Neuronal stem cell (in vitro differentiated cells): ENCODE measurements at regions not wholly inside any gene's neighbourhood (a gene's known extent, or its start where the extent isn't known, plus 50 kb on each side); places are given as distances from the start of the nearest gene placed in this dataset.

Experiments
- DNase-seq: peaks from one replicate; pipeline ENCODE4 v3.0.0-alpha.2; 2013; ENCODE audit warnings: low spot score
- H2AFZ ChIP-seq: one replicate; pipeline ENCODE4 v1.6.1; 2013; ENCODE audit warnings: mild to moderate bottlenecking, low read length, inconsistent platforms
- H2AK5ac ChIP-seq: 2 replicates; pipeline ENCODE4 v1.6.1; 2013; ENCODE audit warnings: low read depth, mild to moderate bottlenecking, inconsistent platforms, low read length, moderate library complexity, mixed read lengths
- H2BK120ac ChIP-seq: 2 replicates; pipeline ENCODE4 v1.6.1; 2013; ENCODE audit warnings: low read depth, mild to moderate bottlenecking, inconsistent platforms, low read length, moderate library complexity, mixed read lengths
- H2BK12ac ChIP-seq: one replicate; pipeline ENCODE4 v1.6.1; 2013; ENCODE audit warnings: low read length, inconsistent platforms
- H2BK15ac ChIP-seq: 2 replicates; pipeline ENCODE4 v1.6.1; 2013; ENCODE audit warnings: mild to moderate bottlenecking, low read length, inconsistent platforms, mixed read lengths
- H2BK5ac ChIP-seq: one replicate; pipeline ENCODE4 v1.6.1; 2013; ENCODE audit warnings: inconsistent platforms, mild to moderate bottlenecking, low read length, moderate library complexity
- H3K14ac ChIP-seq: one replicate; pipeline ENCODE4 v1.6.1; 2013; ENCODE audit warnings: low read length, inconsistent platforms
- H3K18ac ChIP-seq: 2 replicates; pipeline ENCODE4 v1.6.1; 2013; ENCODE audit warnings: low read length, inconsistent platforms
- H3K23ac ChIP-seq: 2 replicates; pipeline ENCODE4 v1.6.1; 2013; ENCODE audit warnings: low read depth, mild to moderate bottlenecking, mixed read lengths, low read length, inconsistent platforms; ENCODE audit not compliant: poor library complexity
- H3K27ac ChIP-seq: replicated peaks from 3 replicates; pipeline ENCODE4 v1.5.1; 2013; ENCODE audit warnings: low read length, inconsistent platforms
- H3K27me3 ChIP-seq, 3 experiments: 2 replicates each; pipeline ENCODE4 v1.6.1; 2013; ENCODE audit warnings: low read length in 3 of 3, mild to moderate bottlenecking in 2 of 3, inconsistent platforms in 1 of 3, low read depth in 1 of 3, mixed read lengths in 1 of 3, moderate library complexity in 1 of 3; ENCODE audit not compliant: control insufficient read depth in 3 of 3, insufficient read depth in 3 of 3
- H3K36me3 ChIP-seq, 2 donors: replicated peaks in 1 of 2; 2 replicates each; pipeline ENCODE4 v1.6.1; 2013; ENCODE audit warnings: low read length in 2 of 2; ENCODE audit not compliant: control insufficient read depth in 2 of 2, insufficient read depth in 2 of 2
- H3K4ac ChIP-seq: 2 replicates; pipeline ENCODE4 v1.6.1; 2013; ENCODE audit warnings: inconsistent platforms, mild to moderate bottlenecking, low read length, moderate library complexity
- H3K4me1 ChIP-seq, 2 donors: 1 replicate in 1 of 2; 2 replicates in 1 of 2; pipeline ENCODE4 v1.6.1; 2013; ENCODE audit warnings: low read length in 2 of 2, low read depth in 1 of 2; ENCODE audit not compliant: control insufficient read depth in 2 of 2, insufficient read depth in 1 of 2
- H3K4me2 ChIP-seq: one replicate; pipeline ENCODE4 v1.6.1; 2013; ENCODE audit warnings: mild to moderate bottlenecking, low read length, inconsistent platforms; ENCODE audit not compliant: insufficient read depth, poor library complexity, severe bottlenecking
- H3K4me3 ChIP-seq, 2 donors: 2 replicates each; pipeline ENCODE4 v1.5.1; 2013; ENCODE audit warnings: low read length in 2 of 2, mild to moderate bottlenecking in 2 of 2, inconsistent platforms in 1 of 2, moderate library complexity in 1 of 2
- H3K79me1 ChIP-seq: one replicate; pipeline ENCODE4 v1.6.1; 2013; ENCODE audit warnings: low read depth, mild to moderate bottlenecking, inconsistent platforms, low read length, moderate library complexity
- H3K9ac ChIP-seq: one replicate; pipeline ENCODE4 v1.6.1; 2013; ENCODE audit warnings: mild to moderate bottlenecking, low read depth, low read length, inconsistent platforms; ENCODE audit not compliant: poor library complexity
- H3K9me3 ChIP-seq, 2 donors: replicated peaks in 1 of 2; 2 replicates each; pipeline versions ENCODE3 to v1.6.1; 2013; ENCODE audit warnings: low read length in 2 of 2, mild to moderate bottlenecking in 2 of 2, inconsistent platforms in 1 of 2, low read depth in 1 of 2, mixed read lengths in 1 of 2, moderate library complexity in 1 of 2; ENCODE audit not compliant: control insufficient read depth in 2 of 2, insufficient read depth in 1 of 2
- H4K8ac ChIP-seq: one replicate; pipeline ENCODE4 v1.6.1; 2013; ENCODE audit warnings: low read depth, mild to moderate bottlenecking, inconsistent platforms, low read length, moderate library complexity
- H4K91ac ChIP-seq: one replicate; pipeline ENCODE4 v1.6.1; 2013; ENCODE audit warnings: low read length, low read depth, mild to moderate bottlenecking, inconsistent platforms; ENCODE audit not compliant: poor library complexity
- WGBS, 2 donors: extraction: QIAGEN DNeasy Blood & Tissue Kit; methylation state at CpG; one replicate each; pipeline ENCODE4 v1.1.7; 2013; ENCODE audit warnings: missing lambda C conversion rate in 2 of 2, mixed read lengths in 1 of 2; ENCODE audit not compliant: insufficient read length in 2 of 2, insufficient replicate concordance in 1 of 2; ENCODE audit errors: extremely low coverage in 2 of 2; 5-methylcytosine and 5-hydroxymethylcytosine counted together

GRCh38 chr3:45297331-45297730 is 71.2 kb upstream of the TMEM158 start:
- no peak overlapping the region for H3K18ac ChIP-seq
- H4K8ac ChIP-seq = no peak overlapping the region
- no peak overlapping the region for H2BK15ac ChIP-seq
- peaks cover 0 to 6% of the 10 kb centered on the region in 2 donors for H3K9me3 ChIP-seq
- H4K91ac ChIP-seq = no peak overlapping the region
- H2AFZ ChIP-seq = no peak overlapping the region
- H3K9ac ChIP-seq = no peak overlapping the region
- no peak overlapping the region for H2BK5ac ChIP-seq
- H3K4me1 ChIP-seq = no peaks in the 10 kb centered on the region
- no peak overlapping the region for H3K27ac ChIP-seq
- no peak overlapping the region for H3K23ac ChIP-seq
- peaks cover 0 to 4% (median 0%) of the 10 kb centered on the region in 3 experiments for H3K27me3 ChIP-seq
- no CpG with 5 or more reads among the region's 3 CpGs for WGBS, 2 donors
- no peak overlapping the region for H3K4me3 ChIP-seq
- H3K79me1 ChIP-seq = no peaks in the 10 kb centered on the region
- no peak overlapping the region for H2BK120ac ChIP-seq
- H3K36me3 ChIP-seq = no peaks in the 10 kb centered on the region
- no peak for DNase-seq
- no peak overlapping the region for H3K4me2 ChIP-seq
- no peak overlapping the region for H3K4ac ChIP-seq
- no peak overlapping the region for H2BK12ac ChIP-seq
- no peak overlapping the region for H3K14ac ChIP-seq
- H2AK5ac ChIP-seq = no peak overlapping the region

- H4K8ac ChIP-seq = no peak overlapping the region
- H3K36me3 ChIP-seq = no peaks in the 10 kb centered on the region
- no peak overlapping the region for H3K4ac ChIP-seq
- H3K9me3 ChIP-seq = peaks cover 0 to 6% of the 10 kb centered on the region in 2 donors
- H2BK5ac ChIP-seq = no peak overlapping the region
- H3K9ac ChIP-seq = no peak overlapping the region
- no peak overlapping the region for H3K27ac ChIP-seq
- H3K79me1 ChIP-seq = no peaks in the 10 kb centered on the region
- no peak overlapping the region for H3K14ac ChIP-seq
- no peak overlapping the region for H4K91ac ChIP-seq
- H2BK15ac ChIP-seq = no peak overlapping the region
- no peak overlapping the region for H2AFZ ChIP-seq
- no peak overlapping the region for H2AK5ac ChIP-seq
- H3K23ac ChIP-seq = no peak overlapping the region
- DNase-seq = no peak
- H2BK12ac ChIP-seq = no peak overlapping the region
- no CpG with 5 or more reads among the region's 1 CpG for WGBS, 2 donors
- no peak overlapping the region for H3K4me2 ChIP-seq
- no peak overlapping the region for H2BK120ac ChIP-seq
- H3K18ac ChIP-seq = no peak overlapping the region
- no peaks in the 10 kb centered on the region for H3K27me3 ChIP-seq
- H3K4me1 ChIP-seq = no peaks in the 10 kb centered on the region
- H3K4me3 ChIP-seq = no peak overlapping the region
These were observed 76.4 kb upstream of the TMEM158 start for GRCh38 chr3:45302470-45302869.

- peaks cover 0 to 4% (median 0%) of the 10 kb centered on the region in 3 experiments for H3K27me3 ChIP-seq
- no peak overlapping the region for H3K14ac ChIP-seq
- WGBS, 2 donors = no CpG with 5 or more reads among the region's 37 CpGs
- H2BK5ac ChIP-seq = no peak overlapping the region
- H2AK5ac ChIP-seq = peak overlapping the region; percentile 54
- H4K8ac ChIP-seq = no peak overlapping the region
- H3K27ac ChIP-seq = no peak overlapping the region
- no peak overlapping the region for H2AFZ ChIP-seq
- no peak overlapping the region for H2BK12ac ChIP-seq
- no peak overlapping the region for H3K4me2 ChIP-seq
- no peak for DNase-seq
- H3K9ac ChIP-seq = no peak overlapping the region
- H3K9me3 ChIP-seq = no peaks in the 10 kb centered on the region
- H3K36me3 ChIP-seq = no peaks in the 10 kb centered on the region
- H2BK15ac ChIP-seq = no peak overlapping the region
- no peak overlapping the region for H3K18ac ChIP-seq
- H3K4me1 ChIP-seq = no peaks in the 10 kb centered on the region
- H3K4me3 ChIP-seq = peak overlapping the region in 1 of 2 donors; percentile 41
- no peak overlapping the region for H2BK120ac ChIP-seq
- H3K4ac ChIP-seq = no peak overlapping the region
- no peak overlapping the region for H3K23ac ChIP-seq
- H3K79me1 ChIP-seq = no peaks in the 10 kb centered on the region
- H4K91ac ChIP-seq = no peak overlapping the region
These were observed 80.4 kb upstream of the TMEM158 start for GRCh38 chr3:45306406-45307008.

GRCh38 chr3:45309876-45310275 is 78.5 kb upstream of the LARS2 start:
- no peak overlapping the region for H3K9ac ChIP-seq
- WGBS, 2 donors = no CpG with 5 or more reads among the region's 3 CpGs
- H3K4ac ChIP-seq = no peak overlapping the region

More at GRCh38 chr3:45309876-45310275, 78.5 kb upstream of the LARS2 start:
- no peak overlapping the region for H2BK120ac ChIP-seq
- H2AFZ ChIP-seq = no peak overlapping the region
- H3K27ac ChIP-seq = no peak overlapping the region
- no peak overlapping the region for H3K14ac ChIP-seq
- H3K23ac ChIP-seq = no peak overlapping the region
- no peaks in the 10 kb centered on the region for H3K36me3 ChIP-seq
- H2BK15ac ChIP-seq = no peak overlapping the region
- H3K27me3 ChIP-seq = peaks cover 0 to 24% (median 0%) of the 10 kb centered on the region in 3 experiments
- H3K4me2 ChIP-seq = no peak overlapping the region
- H3K4me3 ChIP-seq = no peak overlapping the region
- peaks cover 0 to 5% of the 10 kb centered on the region in 2 donors for H3K4me1 ChIP-seq
- H2BK5ac ChIP-seq = no peak overlapping the region
- no peak overlapping the region for H4K91ac ChIP-seq
- no peak overlapping the region for H4K8ac ChIP-seq
- H2AK5ac ChIP-seq = no peak overlapping the region
- H2BK12ac ChIP-seq = no peak overlapping the region
- H3K18ac ChIP-seq = no peak overlapping the region
- H3K9me3 ChIP-seq = no peaks in the 10 kb centered on the region
- no peak for DNase-seq
- H3K79me1 ChIP-seq = no peaks in the 10 kb centered on the region
